OCI-LY1 (cell line): ENCODE measurements at regions not wholly inside any gene's neighbourhood (a gene's known extent, or its start where the extent isn't known, plus 50 kb on each side); places are given as distances from the start of the nearest gene placed in this dataset.

Source experiments
- H2AFZ ChIP-seq: fragments of 200-600 bp; sonication (generic), shearing (Covaris generic); 2 replicates; pipeline ENCODE4 v1.6.0; 2014; ENCODE audit warnings: antibody characterized with exemption, mild to moderate bottlenecking, low read length
- H3F3A ChIP-seq: fragments of 200-600 bp; sonication (generic), shearing (Covaris generic); 2 replicates; pipeline ENCODE4 v1.6.0; 2014; ENCODE audit warnings: mild to moderate bottlenecking, antibody characterized with exemption, low read length, moderate library complexity; ENCODE audit not compliant: insufficient read depth
- H3K27ac ChIP-seq: fragments of 200-600 bp; sonication (generic); 2 replicates; pipeline ENCODE4 v1.5.1; 2014; ENCODE audit warnings: low read length, mixed run types, mild to moderate bottlenecking, low read depth; ENCODE audit not compliant: poor library complexity, severe bottlenecking
- H3K27me3 ChIP-seq: fragments of 200-600 bp; sonication (generic); 2 replicates; pipeline ENCODE4 v1.6.0; 2014; ENCODE audit warnings: antibody characterized with exemption, mild to moderate bottlenecking, low read length, moderate library complexity; ENCODE audit not compliant: insufficient read depth
- H3K36me3 ChIP-seq: fragments of 200-600 bp; sonication (generic); 2 replicates; pipeline ENCODE4 v1.6.1; 2014; ENCODE audit warnings: mild to moderate bottlenecking, antibody characterized with exemption, low read length, moderate library complexity, mixed read lengths; ENCODE audit not compliant: insufficient read depth
- H3K4me1 ChIP-seq: fragments of 200-600 bp; sonication (generic); 2 replicates; pipeline ENCODE4 v1.5.1; 2014; ENCODE audit warnings: mild to moderate bottlenecking, low read length, moderate library complexity; ENCODE audit not compliant: insufficient read depth, severe bottlenecking
- H3K4me2 ChIP-seq: fragments of 200-600 bp; sonication (generic), shearing (Covaris generic); 2 replicates; pipeline ENCODE4 v1.6.1; 2014; ENCODE audit warnings: low read length
- H3K4me3 ChIP-seq: fragments of 200-600 bp; sonication (generic); 2 replicates; pipeline ENCODE4 v1.5.1; 2014; ENCODE audit warnings: low read length, low read depth, mild to moderate bottlenecking, mixed read lengths; ENCODE audit not compliant: poor library complexity, severe bottlenecking
- H3K79me2 ChIP-seq: fragments of 200-600 bp; shearing (Covaris generic); 2 replicates; pipeline ENCODE4 v1.6.1; 2016; ENCODE audit warnings: mixed run types, low read length, mixed read lengths; ENCODE audit not compliant: insufficient read depth
- H3K9ac ChIP-seq: fragments of 200-600 bp; sonication (generic), shearing (Covaris generic); 2 replicates; pipeline ENCODE4 v1.6.1; 2014; ENCODE audit warnings: mild to moderate bottlenecking, low read length, mixed read lengths
- H3K9me2 ChIP-seq: fragments of 200-600 bp; sonication (generic), shearing (Covaris generic); 2 replicates; pipeline ENCODE4 v1.6.1; 2014; ENCODE audit warnings: low read depth, mild to moderate bottlenecking, low read length, mixed read lengths
- H3K9me3 ChIP-seq: fragments of 200-600 bp; shearing (Covaris generic); 2 replicates; pipeline ENCODE4 v1.6.1; 2014; ENCODE audit warnings: low read length, mixed read lengths
- H4K20me1 ChIP-seq: fragments of 200-600 bp; sonication (generic), shearing (Covaris generic); 2 replicates; pipeline ENCODE4 v1.6.0; 2016; ENCODE audit warnings: mild to moderate bottlenecking, low read length; ENCODE audit not compliant: insufficient read depth
- EZH2 ChIP-seq: fragments of 200-600 bp; sonication (generic), shearing (Covaris generic); IDR thresholded peaks from 2 replicates; pipeline ENCODE4 v1.8.0; 2017; ENCODE audit warnings: borderline replicate concordance, mixed run types, mild to moderate bottlenecking, antibody characterized with exemption, low read length, moderate library complexity, mixed read lengths
- TF ChIP-seq, protein P1 (sequence below): fragments of 200-600 bp; sonication (generic), shearing (Covaris generic); IDR thresholded peaks from 2 replicates; pipeline ENCODE4 v1.5.1; 2017; ENCODE audit warnings: mild to moderate bottlenecking, antibody characterized with exemption, low read length, moderate library complexity, mixed read lengths

DNA sequence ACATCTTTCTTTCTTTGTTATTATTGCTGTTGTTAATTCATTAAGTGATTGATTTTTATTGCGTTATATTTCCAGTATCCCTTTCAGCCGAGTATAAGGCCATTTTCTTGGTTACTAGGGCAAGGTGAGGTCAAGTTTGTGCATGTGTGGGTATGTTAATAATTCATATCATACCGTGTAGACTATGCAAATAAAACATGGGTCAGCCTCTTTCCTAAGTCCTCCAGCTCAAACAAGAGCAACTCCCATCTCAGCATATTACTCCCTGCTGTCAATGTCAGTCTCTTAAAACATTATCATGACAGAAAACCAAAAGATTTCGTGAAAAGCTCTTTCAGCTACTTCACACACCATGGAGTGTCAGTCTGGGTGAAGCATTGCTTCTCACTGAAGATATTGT lies 103.9 kb upstream of the ST8SIA2 start:
- Histone ChIP-seq H4K20me1 (no peaks in the 10 kb centered on the region), H3K79me2 (no peaks in the 10 kb centered on the region), H3K27ac (no peak overlapping the region), H3K9ac (no peak overlapping the region), H3K4me2 (no peak overlapping the region), H2AFZ (no peak overlapping the region), H3K27me3 (no peaks in the 10 kb centered on the region), H3K4me3 (no peak overlapping the region), H3K9me3 (no peaks in the 10 kb centered on the region), H3K36me3 (no peaks in the 10 kb centered on the region), H3K4me1 (no peaks in the 10 kb centered on the region), H3K9me2 (no peaks in the 10 kb centered on the region), H3F3A (no peaks in the 10 kb centered on the region)
- TF ChIP-seq, protein P1, sequence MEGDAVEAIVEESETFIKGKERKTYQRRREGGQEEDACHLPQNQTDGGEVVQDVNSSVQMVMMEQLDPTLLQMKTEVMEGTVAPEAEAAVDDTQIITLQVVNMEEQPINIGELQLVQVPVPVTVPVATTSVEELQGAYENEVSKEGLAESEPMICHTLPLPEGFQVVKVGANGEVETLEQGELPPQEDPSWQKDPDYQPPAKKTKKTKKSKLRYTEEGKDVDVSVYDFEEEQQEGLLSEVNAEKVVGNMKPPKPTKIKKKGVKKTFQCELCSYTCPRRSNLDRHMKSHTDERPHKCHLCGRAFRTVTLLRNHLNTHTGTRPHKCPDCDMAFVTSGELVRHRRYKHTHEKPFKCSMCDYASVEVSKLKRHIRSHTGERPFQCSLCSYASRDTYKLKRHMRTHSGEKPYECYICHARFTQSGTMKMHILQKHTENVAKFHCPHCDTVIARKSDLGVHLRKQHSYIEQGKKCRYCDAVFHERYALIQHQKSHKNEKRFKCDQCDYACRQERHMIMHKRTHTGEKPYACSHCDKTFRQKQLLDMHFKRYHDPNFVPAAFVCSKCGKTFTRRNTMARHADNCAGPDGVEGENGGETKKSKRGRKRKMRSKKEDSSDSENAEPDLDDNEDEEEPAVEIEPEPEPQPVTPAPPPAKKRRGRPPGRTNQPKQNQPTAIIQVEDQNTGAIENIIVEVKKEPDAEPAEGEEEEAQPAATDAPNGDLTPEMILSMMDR: no peak
- no peak for TF ChIP-seq EZH2

DNA sequence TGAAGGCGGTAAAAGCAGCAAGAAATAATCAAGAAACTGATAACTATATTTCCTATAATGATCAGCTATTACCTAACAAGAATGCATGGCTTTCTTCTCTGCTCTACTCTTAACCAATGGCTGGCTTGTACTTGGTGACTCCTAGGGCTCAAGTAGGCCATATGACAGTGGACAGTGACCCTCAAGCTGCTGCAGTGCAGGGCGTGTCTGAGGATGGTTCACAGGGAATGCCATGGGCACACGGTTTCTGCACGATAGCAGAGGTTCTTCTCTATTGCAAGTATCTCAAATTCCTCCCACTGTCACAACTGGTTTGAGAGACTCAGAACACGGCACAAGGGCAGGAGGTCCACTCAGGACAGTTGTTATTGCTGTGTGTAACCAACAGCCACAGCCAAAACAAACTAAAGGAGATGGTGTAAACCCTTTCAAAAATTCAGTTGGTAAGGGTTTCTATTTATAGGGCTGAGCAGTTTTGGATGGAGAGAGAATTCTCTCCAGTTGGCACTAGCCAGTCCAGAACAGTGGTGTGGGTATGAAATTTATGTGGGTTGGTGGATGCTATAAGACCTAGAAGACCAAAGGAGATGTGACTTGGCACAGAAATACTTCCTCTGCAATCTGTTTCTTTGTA lies 103.2 kb upstream of the ST8SIA2 start:
- Histone ChIP-seq H3K36me3 (no peaks in the 10 kb centered on the region), H3K4me1 (no peaks in the 10 kb centered on the region)
- no peak for TF ChIP-seq EZH2
- TF ChIP-seq, protein P1: no peak

DNA sequence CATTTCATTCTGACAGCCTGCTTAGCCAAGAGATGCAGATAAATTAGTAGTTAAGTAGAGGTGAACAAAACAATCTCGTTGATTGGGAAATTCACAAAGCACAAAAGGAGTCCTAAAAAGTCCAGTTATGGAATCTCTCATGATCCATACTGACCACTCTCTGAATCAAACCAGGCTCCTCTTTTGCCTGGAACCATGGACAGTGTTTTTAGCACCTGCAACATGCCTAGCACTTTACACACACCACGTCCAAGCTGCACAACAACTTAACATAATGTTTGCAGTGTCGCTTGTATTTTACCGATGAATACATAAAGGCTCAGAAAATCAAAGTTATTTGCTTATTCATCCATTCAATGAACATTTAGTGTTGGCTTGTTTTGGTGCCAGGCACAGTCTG lies 101.8 kb upstream of the ST8SIA2 start:
- H3K4me1 ChIP-seq: no peaks in the 10 kb centered on the region
- no peaks in the 10 kb centered on the region for H3K9me2 ChIP-seq
- no peaks in the 10 kb centered on the region for H4K20me1 ChIP-seq
- no peaks in the 10 kb centered on the region for H3K27me3 ChIP-seq
- no peaks in the 10 kb centered on the region for H3K36me3 ChIP-seq
- no peak overlapping the region for H3K4me3 ChIP-seq
- TF ChIP-seq, protein P1: no peak
- TF ChIP-seq EZH2: no peak
- H3K4me2 ChIP-seq: no peak overlapping the region
- H3K9ac ChIP-seq: no peak overlapping the region
- H3K9me3 ChIP-seq: no peaks in the 10 kb centered on the region
- no peak overlapping the region for H2AFZ ChIP-seq
- no peaks in the 10 kb centered on the region for H3K79me2 ChIP-seq
- H3F3A ChIP-seq: no peaks in the 10 kb centered on the region
- H3K27ac ChIP-seq: no peak overlapping the region

More for the DNA sequence above, 103.2 kb upstream of the ST8SIA2 start:
- Histone ChIP-seq H3K79me2 (no peaks in the 10 kb centered on the region), H3K4me2 (no peak overlapping the region), H4K20me1 (no peaks in the 10 kb centered on the region), H3K27ac (no peak overlapping the region), H2AFZ (no peak overlapping the region), H3K27me3 (no peaks in the 10 kb centered on the region), H3K9me2 (no peaks in the 10 kb centered on the region), H3F3A (no peaks in the 10 kb centered on the region), H3K9me3 (no peaks in the 10 kb centered on the region), H3K9ac (no peak overlapping the region), H3K4me3 (no peak overlapping the region)
